Caco-2 (cell line): ENCODE measurements at regions not wholly inside any gene's neighbourhood (a gene's known extent, or its start where the extent isn't known, plus 50 kb on each side); places are given as distances from the start of the nearest gene placed in this dataset.

Source experiments
- BruUV-seq: library from RNA; stranded (reverse); fragments of 400-500 nt; replicated peaks from 2 replicates; lab custom pipeline; 2021; lab: Mats Ljungman, UMichigan
- CTCF ChIA-PET: fragments of 300-600 bp; sonication (Branson Sonifier 250); formaldehyde crosslinking; loops from one replicate; lab custom pipeline; 2022; ENCODE audit warnings: antibody characterized with exemption; lab: Charles Lee
- POLR2A ChIA-PET: fragments of 300-600 bp; sonication (Branson Sonifier 250); formaldehyde crosslinking; loops from one replicate; lab custom pipeline; 2022; ENCODE audit warnings: antibody characterized with exemption; lab: Charles Lee
- DNase-seq, 2 experiments: peaks; one replicate each; pipeline versions ENCODE4 v3.0.0 to v3.0.0-alpha.2; 2020 to 2022
- H3K27me3 ChIP-seq: replicated peaks from 2 replicates; pipeline ENCODE4 v1.6.0; 2011; ENCODE audit warnings: low read length; ENCODE audit not compliant: control insufficient read depth, insufficient read depth
- H3K36me3 ChIP-seq: 2 replicates; pipeline ENCODE4 v1.5.1; 2011; ENCODE audit warnings: low read length; ENCODE audit not compliant: control insufficient read depth, insufficient read depth
- H3K4me1 ChIP-seq: fragments of 250-450 bp; sonication (Bioruptor Pico); 2 replicates; pipeline ENCODE4 v1.5.1; 2020; ENCODE audit warnings: mild to moderate bottlenecking
- H3K4me3 ChIP-seq: 2 replicates; pipeline ENCODE4 v1.5.1; 2011; ENCODE audit warnings: low read depth, mild to moderate bottlenecking, control low read depth, low read length
- H3K9me3 ChIP-seq: fragments of 250-450 bp; sonication (Bioruptor Pico); 2 replicates; pipeline ENCODE4 v1.5.1; 2020; ENCODE audit warnings: mild to moderate bottlenecking, moderate library complexity
- H3K27ac Mint-ChIP-seq: one replicate; pipeline ENCODE4 v1.8.0; 2022; ENCODE audit warnings: mixed read lengths; ENCODE audit not compliant: unreplicated experiment
- H3K27me3 Mint-ChIP-seq: one replicate; pipeline ENCODE4 v1.8.0; 2022; ENCODE audit warnings: mixed read lengths; ENCODE audit not compliant: insufficient read depth, unreplicated experiment
- H3K36me3 Mint-ChIP-seq: one replicate; pipeline ENCODE4 v1.8.0; 2022; ENCODE audit warnings: mild to moderate bottlenecking, mixed read lengths; ENCODE audit not compliant: insufficient read depth, unreplicated experiment
- H3K4me1 Mint-ChIP-seq: one replicate; pipeline ENCODE4 v1.8.0; 2022; ENCODE audit warnings: low read depth, mixed read lengths; ENCODE audit not compliant: unreplicated experiment
- H3K4me3 Mint-ChIP-seq: one replicate; pipeline ENCODE4 v1.8.0; 2022; ENCODE audit warnings: mild to moderate bottlenecking, moderate library complexity, mixed read lengths; ENCODE audit not compliant: unreplicated experiment
- H3K9me3 Mint-ChIP-seq: one replicate; pipeline ENCODE4 v1.8.0; 2022; ENCODE audit warnings: mixed read lengths; ENCODE audit not compliant: unreplicated experiment
- intact Hi-C: fragments of 100-400 bp; cut with micrococcal nuclease; formaldehyde crosslinking; loops from one replicate; pipeline ENCODE4 v1.10.0; 2022; ENCODE audit not compliant: unreplicated experiment
- TF ChIP-seq, protein P1 (sequence below), 2 experiments: fragments of 200-600 bp in 1 of 2; IDR thresholded peaks; 1 replicate in 1 of 2; 2 replicates in 1 of 2; pipeline versions ENCODE4 v1.5.1 to v1.8.0; 2011 to 2022; ENCODE audit warnings: antibody characterized with exemption in 1 of 2, control low read depth in 1 of 2, inconsistent platforms in 1 of 2, low read depth in 1 of 2, low read length in 1 of 2, mild to moderate bottlenecking in 1 of 2, moderate library complexity in 1 of 2; ENCODE audit not compliant: insufficient read depth in 1 of 2, severe bottlenecking in 1 of 2, unreplicated experiment in 1 of 2

DNA sequence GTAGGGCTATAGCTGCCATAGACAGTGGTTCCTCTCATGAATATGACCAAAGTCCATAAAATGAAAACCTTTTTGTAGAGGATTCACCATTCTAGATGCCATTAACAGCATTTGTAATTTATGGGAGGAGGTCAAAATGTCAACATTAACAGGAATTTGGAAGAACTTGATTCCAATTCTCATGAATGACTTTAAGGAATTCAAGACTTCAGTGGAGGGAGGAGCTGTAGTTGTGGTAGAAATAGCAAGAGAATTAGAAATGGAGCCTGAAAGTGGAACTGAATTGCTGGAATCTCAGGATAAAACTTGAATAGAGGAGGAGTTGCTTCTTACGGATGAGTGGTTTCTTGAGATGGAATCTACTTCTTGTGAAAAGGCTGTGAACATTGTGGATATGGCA, 65.4 kb upstream of the ESRRG start:
- CTCF ChIA-PET, result no interaction called here

DNA sequence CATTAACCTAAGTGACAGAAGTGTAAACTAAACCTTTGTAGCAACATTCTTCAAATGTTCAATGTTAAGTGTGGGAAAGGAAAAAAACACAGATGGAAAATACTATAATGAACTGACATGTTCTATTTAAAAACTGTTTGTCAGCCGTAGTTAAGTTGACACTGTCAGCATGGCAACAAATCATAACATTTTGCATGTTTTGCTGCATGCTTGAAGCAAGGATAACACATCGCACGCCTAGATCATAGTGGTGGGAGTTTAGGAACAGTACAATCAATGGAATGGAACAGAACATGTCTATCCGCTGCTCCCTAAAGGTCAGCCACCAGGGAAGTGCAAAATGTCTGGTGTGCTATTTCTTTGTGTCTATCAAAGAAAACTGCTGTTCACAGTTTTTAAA, 62.5 kb upstream of the ESRRG start:
- Histone ChIP-seq H3K36me3 (no peaks in the 10 kb centered on the region), H3K9me3 (no peaks in the 10 kb centered on the region), H3K4me3 (no peak overlapping the region), H3K27me3 (no peaks in the 10 kb centered on the region), H3K4me1 (no peaks in the 10 kb centered on the region)
- no TSS peak for BruUV-seq
- intact Hi-C loops, result no loop called here
- H3K36me3 Mint-ChIP-seq, result no peaks in the 10 kb centered on the region
- H3K27ac Mint-ChIP-seq, result no peak overlapping the region
- TF ChIP-seq, protein P1, sequence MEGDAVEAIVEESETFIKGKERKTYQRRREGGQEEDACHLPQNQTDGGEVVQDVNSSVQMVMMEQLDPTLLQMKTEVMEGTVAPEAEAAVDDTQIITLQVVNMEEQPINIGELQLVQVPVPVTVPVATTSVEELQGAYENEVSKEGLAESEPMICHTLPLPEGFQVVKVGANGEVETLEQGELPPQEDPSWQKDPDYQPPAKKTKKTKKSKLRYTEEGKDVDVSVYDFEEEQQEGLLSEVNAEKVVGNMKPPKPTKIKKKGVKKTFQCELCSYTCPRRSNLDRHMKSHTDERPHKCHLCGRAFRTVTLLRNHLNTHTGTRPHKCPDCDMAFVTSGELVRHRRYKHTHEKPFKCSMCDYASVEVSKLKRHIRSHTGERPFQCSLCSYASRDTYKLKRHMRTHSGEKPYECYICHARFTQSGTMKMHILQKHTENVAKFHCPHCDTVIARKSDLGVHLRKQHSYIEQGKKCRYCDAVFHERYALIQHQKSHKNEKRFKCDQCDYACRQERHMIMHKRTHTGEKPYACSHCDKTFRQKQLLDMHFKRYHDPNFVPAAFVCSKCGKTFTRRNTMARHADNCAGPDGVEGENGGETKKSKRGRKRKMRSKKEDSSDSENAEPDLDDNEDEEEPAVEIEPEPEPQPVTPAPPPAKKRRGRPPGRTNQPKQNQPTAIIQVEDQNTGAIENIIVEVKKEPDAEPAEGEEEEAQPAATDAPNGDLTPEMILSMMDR (IDR thresholded peaks at IDR 0.05; ENCODE audit: insufficient read depth in 1 of 2, low read depth in 1 of 2, low read length in 1 of 2, severe bottlenecking in 1 of 2, unreplicated experiment in 1 of 2), result no peak
- no peak for DNase-seq
- peaks cover 5% of the 10 kb centered on the region for H3K27me3 Mint-ChIP-seq
- ChIA-PET CTCF (no interaction called here), POLR2A (no interaction called here)
- H3K4me3 Mint-ChIP-seq, result no peak overlapping the region
- H3K9me3 Mint-ChIP-seq, result no peaks in the 10 kb centered on the region
- no peaks in the 10 kb centered on the region for H3K4me1 Mint-ChIP-seq

More for the DNA sequence above, 65.4 kb upstream of the ESRRG start:
- Histone ChIP-seq H3K9me3 (no peaks in the 10 kb centered on the region), H3K27me3 (no peaks in the 10 kb centered on the region), H3K36me3 (no peaks in the 10 kb centered on the region), H3K4me3 (no peak overlapping the region), H3K4me1 (no peaks in the 10 kb centered on the region)
- Mint-ChIP-seq H3K27ac (no peak overlapping the region), H3K36me3 (no peaks in the 10 kb centered on the region), H3K27me3 (peaks cover 5% of the 10 kb centered on the region), H3K4me3 (no peak overlapping the region), H3K4me1 (no peaks in the 10 kb centered on the region), H3K9me3 (no peaks in the 10 kb centered on the region)
- no TSS peak for BruUV-seq
- TF ChIP-seq, protein P1 (IDR thresholded peaks at IDR 0.05; ENCODE audit: insufficient read depth in 1 of 2, low read depth in 1 of 2, low read length in 1 of 2, severe bottlenecking in 1 of 2, unreplicated experiment in 1 of 2), result no peak
- DNase-seq, result no peak
- intact Hi-C loops, result no loop called here
- POLR2A ChIA-PET, result no interaction called here

DNA sequence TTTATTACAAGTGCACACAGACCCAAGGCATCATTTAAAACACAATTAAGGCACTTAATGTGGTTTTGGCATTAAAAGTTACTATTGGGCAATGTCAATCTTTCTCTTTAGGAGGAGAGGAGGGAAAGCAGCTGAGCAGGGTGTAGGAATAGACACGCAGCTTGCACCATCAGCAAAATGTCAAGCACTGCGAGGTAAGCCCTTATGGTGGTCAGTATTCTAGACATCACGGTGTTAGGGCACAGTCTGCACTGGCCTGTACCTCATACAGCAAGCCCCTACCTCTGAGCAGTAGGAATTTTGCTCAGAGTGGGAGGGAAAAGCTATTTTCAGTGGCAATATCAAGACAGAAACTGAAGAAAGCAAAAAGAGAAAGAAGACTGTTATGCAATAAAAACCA, 62.0 kb upstream of the ESRRG start:
- DNase-seq, result no peak
- H3K9me3 ChIP-seq, result no peaks in the 10 kb centered on the region
- ChIA-PET POLR2A (no interaction called here), CTCF (no interaction called here)
- BruUV-seq, result no TSS peak
- Mint-ChIP-seq H3K9me3 (no peaks in the 10 kb centered on the region), H3K4me1 (no peaks in the 10 kb centered on the region), H3K36me3 (no peaks in the 10 kb centered on the region), H3K27me3 (peaks cover 5% of the 10 kb centered on the region), H3K4me3 (no peak overlapping the region), H3K27ac (no peak overlapping the region)
- no peaks in the 10 kb centered on the region for H3K27me3 ChIP-seq
- intact Hi-C loops, result no loop called here
- H3K4me1 ChIP-seq, result no peaks in the 10 kb centered on the region
- no peak overlapping the region for H3K4me3 ChIP-seq
- no peaks in the 10 kb centered on the region for H3K36me3 ChIP-seq
- TF ChIP-seq, protein P1 (IDR thresholded peaks at IDR 0.05; ENCODE audit: insufficient read depth in 1 of 2, low read depth in 1 of 2, low read length in 1 of 2, severe bottlenecking in 1 of 2, unreplicated experiment in 1 of 2), result no peak
